DND-41 (cell line): ENCODE measurements at regions not wholly inside any gene's neighbourhood (a gene's known extent, or its start where the extent isn't known, plus 50 kb on each side); places are given as distances from the start of the nearest gene placed in this dataset.

ENCODE experiments used
- EZH2 ChIP-seq: IDR thresholded peaks from 3 replicates; pipeline ENCODE4 v1.6.1; 2012; ENCODE audit warnings: borderline replicate concordance, low read depth, mild to moderate bottlenecking, moderate library complexity, low read length, inconsistent platforms; ENCODE audit not compliant: severe bottlenecking
- TF ChIP-seq, protein P1 (sequence below): IDR thresholded peaks from 2 replicates; pipeline ENCODE4 v1.5.1; 2012; ENCODE audit warnings: borderline replicate concordance, low read length, moderate library complexity, mild to moderate bottlenecking; ENCODE audit not compliant: poor library complexity, severe bottlenecking; ENCODE audit errors: extremely low read depth

- TF ChIP-seq, protein P1, sequence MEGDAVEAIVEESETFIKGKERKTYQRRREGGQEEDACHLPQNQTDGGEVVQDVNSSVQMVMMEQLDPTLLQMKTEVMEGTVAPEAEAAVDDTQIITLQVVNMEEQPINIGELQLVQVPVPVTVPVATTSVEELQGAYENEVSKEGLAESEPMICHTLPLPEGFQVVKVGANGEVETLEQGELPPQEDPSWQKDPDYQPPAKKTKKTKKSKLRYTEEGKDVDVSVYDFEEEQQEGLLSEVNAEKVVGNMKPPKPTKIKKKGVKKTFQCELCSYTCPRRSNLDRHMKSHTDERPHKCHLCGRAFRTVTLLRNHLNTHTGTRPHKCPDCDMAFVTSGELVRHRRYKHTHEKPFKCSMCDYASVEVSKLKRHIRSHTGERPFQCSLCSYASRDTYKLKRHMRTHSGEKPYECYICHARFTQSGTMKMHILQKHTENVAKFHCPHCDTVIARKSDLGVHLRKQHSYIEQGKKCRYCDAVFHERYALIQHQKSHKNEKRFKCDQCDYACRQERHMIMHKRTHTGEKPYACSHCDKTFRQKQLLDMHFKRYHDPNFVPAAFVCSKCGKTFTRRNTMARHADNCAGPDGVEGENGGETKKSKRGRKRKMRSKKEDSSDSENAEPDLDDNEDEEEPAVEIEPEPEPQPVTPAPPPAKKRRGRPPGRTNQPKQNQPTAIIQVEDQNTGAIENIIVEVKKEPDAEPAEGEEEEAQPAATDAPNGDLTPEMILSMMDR: no peak
- no peak for TF ChIP-seq EZH2
Observed at GRCh38 chr6:132932588-132932987, 118.2 kb downstream of the RPS12 start.
